Colonic mucosa (tissue), 4 donors: ENCODE measurements at regions not wholly inside any gene's neighbourhood (a gene's known extent, or its start where the extent isn't known, plus 50 kb on each side); places are given as distances from the start of the nearest gene placed in this dataset.
"Not testable (repeated sequence)": the region's sequence is repeated elsewhere in the genome, so short reads cannot be mapped to it uniquely, and the experiment has no call there.

Experiments
- DNase-seq: peaks from one replicate; pipeline ENCODE4 v3.0.0-alpha.2; 2020
- H3K27ac ChIP-seq: fragments of 200-600 bp; one replicate; pipeline ENCODE4 v1.8.0; 2021
- H3K27me3 ChIP-seq: fragments of 200-600 bp; one replicate; pipeline ENCODE4 v1.8.0; 2021
- H3K36me3 ChIP-seq: fragments of 200-600 bp; one replicate; pipeline ENCODE4 v1.8.0; 2021
- H3K4me1 ChIP-seq: fragments of 200-600 bp; one replicate; pipeline ENCODE4 v1.8.0; 2021; ENCODE audit warnings: mild to moderate bottlenecking
- H3K4me3 ChIP-seq: fragments of 200-600 bp; one replicate; pipeline ENCODE4 v1.8.0; 2021
- H3K9ac ChIP-seq, 2 donors: one replicate each; pipeline ENCODE4 v1.7.0; 2013; ENCODE audit warnings: control low read depth in 2 of 2, low read depth in 2 of 2, low read length in 2 of 2
- H3K9me3 ChIP-seq: fragments of 200-600 bp; one replicate; pipeline ENCODE4 v1.8.0; 2021
- intact Hi-C: fragments of 100-400 bp; cut with DNase I; formaldehyde crosslinking; loops from one replicate; pipeline ENCODE4 v1.14.1; 2022
- TF ChIP-seq, protein P1 (sequence below): fragments of 200-600 bp; IDR thresholded peaks from one replicate; pipeline ENCODE4 v1.8.0; 2022; ENCODE audit warnings: antibody characterized with exemption, mild to moderate bottlenecking
- donor health status: healthy.
- donor health status: DM: no; HTN: no; CAD: no.
- donor health status: DM: no; HTN: no; CAD: no.

GRCh38 chr16:52690468-52690867 lies 143.5 kb upstream of the TOX3 start:
- Histone ChIP-seq H3K36me3 (no peaks in the 10 kb centered on the region), H3K27ac (no peak overlapping the region), H3K27me3 (no peaks in the 10 kb centered on the region), H3K4me1 (no peaks in the 10 kb centered on the region), H3K9ac (no peak overlapping the region), H3K9me3 (no peaks in the 10 kb centered on the region), H3K4me3 (no peak overlapping the region)
- DNase-seq, result no peak
- intact Hi-C loops, result no loop called here
- TF ChIP-seq, protein P1, sequence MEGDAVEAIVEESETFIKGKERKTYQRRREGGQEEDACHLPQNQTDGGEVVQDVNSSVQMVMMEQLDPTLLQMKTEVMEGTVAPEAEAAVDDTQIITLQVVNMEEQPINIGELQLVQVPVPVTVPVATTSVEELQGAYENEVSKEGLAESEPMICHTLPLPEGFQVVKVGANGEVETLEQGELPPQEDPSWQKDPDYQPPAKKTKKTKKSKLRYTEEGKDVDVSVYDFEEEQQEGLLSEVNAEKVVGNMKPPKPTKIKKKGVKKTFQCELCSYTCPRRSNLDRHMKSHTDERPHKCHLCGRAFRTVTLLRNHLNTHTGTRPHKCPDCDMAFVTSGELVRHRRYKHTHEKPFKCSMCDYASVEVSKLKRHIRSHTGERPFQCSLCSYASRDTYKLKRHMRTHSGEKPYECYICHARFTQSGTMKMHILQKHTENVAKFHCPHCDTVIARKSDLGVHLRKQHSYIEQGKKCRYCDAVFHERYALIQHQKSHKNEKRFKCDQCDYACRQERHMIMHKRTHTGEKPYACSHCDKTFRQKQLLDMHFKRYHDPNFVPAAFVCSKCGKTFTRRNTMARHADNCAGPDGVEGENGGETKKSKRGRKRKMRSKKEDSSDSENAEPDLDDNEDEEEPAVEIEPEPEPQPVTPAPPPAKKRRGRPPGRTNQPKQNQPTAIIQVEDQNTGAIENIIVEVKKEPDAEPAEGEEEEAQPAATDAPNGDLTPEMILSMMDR, result no peak

- no peak for DNase-seq
- no peaks in the 10 kb centered on the region for H3K27me3 ChIP-seq
- no peaks in the 10 kb centered on the region for H3K4me1 ChIP-seq
- H3K9ac ChIP-seq, result no peak overlapping the region
- TF ChIP-seq, protein P1, result no peak
- H3K36me3 ChIP-seq, result no peaks in the 10 kb centered on the region
- H3K27ac ChIP-seq, result no peak overlapping the region
- no peak overlapping the region for H3K4me3 ChIP-seq
- no peaks in the 10 kb centered on the region for H3K9me3 ChIP-seq
- intact Hi-C loops, result no loop called here
Measured at GRCh38 chr16:52680993-52681392, 134.1 kb upstream of the TOX3 start.

DNA sequence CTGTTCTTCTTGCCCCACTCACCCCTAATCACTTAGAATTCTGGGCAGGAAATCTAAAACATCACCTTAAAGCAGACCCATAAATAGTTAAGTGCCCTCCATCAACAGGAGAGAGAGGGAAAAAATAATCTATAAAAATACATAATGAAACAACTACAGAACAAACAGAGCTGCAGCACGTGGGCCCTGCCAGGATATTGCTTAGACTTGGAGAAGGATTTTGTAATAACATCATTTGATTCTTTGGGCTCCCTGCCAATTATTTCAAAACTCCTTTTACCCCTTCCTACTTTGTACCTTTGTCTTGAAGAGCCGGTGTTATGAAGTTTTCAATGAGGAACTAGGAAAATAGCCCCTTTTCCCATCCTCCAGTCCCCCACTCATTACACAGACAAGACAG lies 130.6 kb upstream of the TOX3 start:
- H3K4me1 ChIP-seq, result no peaks in the 10 kb centered on the region
- no peaks in the 10 kb centered on the region for H3K9me3 ChIP-seq
- H3K36me3 ChIP-seq, result no peaks in the 10 kb centered on the region
- intact Hi-C loops, result no loop called here
- H3K9ac ChIP-seq, result no peak overlapping the region
- TF ChIP-seq, protein P1, result no peak
- no peak overlapping the region for H3K4me3 ChIP-seq
- no peaks in the 10 kb centered on the region for H3K27me3 ChIP-seq
- H3K27ac ChIP-seq, result no peak overlapping the region
- no peak for DNase-seq

DNA sequence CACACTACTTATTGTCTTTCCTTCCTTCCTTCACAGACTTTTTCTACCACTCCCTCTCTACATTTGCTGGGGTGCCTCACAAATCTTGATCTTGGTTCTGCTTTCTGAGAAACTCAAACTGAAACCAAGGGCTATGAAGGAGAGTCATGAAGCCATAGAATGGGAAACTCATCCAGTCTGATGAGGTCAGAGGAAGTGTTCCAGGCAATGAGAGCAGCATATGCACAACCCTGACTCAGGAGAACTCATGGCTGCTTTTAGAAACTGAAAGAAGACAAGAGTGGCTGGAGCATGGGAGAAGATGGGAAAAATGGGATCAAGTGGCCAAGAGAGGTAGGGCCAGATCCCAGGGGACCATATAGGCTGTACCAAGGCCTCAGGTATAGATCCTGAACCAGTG lies 130.0 kb upstream of the TOX3 start:
- H3K36me3 ChIP-seq, result no peaks in the 10 kb centered on the region
- H3K9ac ChIP-seq, result no peak overlapping the region
- no peaks in the 10 kb centered on the region for H3K27me3 ChIP-seq
- intact Hi-C loops, result no loop called here
- H3K4me3 ChIP-seq, result no peak overlapping the region
- H3K27ac ChIP-seq, result no peak overlapping the region
- no peaks in the 10 kb centered on the region for H3K9me3 ChIP-seq
- DNase-seq, result no peak
- TF ChIP-seq, protein P1, result no peak
- H3K4me1 ChIP-seq, result no peaks in the 10 kb centered on the region

- Histone ChIP-seq H3K9ac (no peak overlapping the region), H3K27ac (no peak overlapping the region), H3K27me3 (no peaks in the 10 kb centered on the region), H3K9me3 (no peaks in the 10 kb centered on the region), H3K36me3 (no peaks in the 10 kb centered on the region), H3K4me1 (no peaks in the 10 kb centered on the region), H3K4me3 (no peak overlapping the region)
- TF ChIP-seq, protein P1, result no peak
- DNase-seq, result no peak
- intact Hi-C loops, result no loop called here
Measured at GRCh38 chr16:52671590-52671989, 124.6 kb upstream of the TOX3 start.

GRCh38 chr16:52657924-52658323 lies 111.0 kb upstream of the TOX3 start:
- H3K36me3 ChIP-seq, result no peaks in the 10 kb centered on the region
- no peak overlapping the region for H3K27ac ChIP-seq
- H3K4me3 ChIP-seq, result no peak overlapping the region
- H3K9ac ChIP-seq, result no peak overlapping the region
- no peaks in the 10 kb centered on the region for H3K27me3 ChIP-seq
- intact Hi-C loops, result no loop called here
- TF ChIP-seq, protein P1, result no peak
- no peaks in the 10 kb centered on the region for H3K9me3 ChIP-seq
- no peaks in the 10 kb centered on the region for H3K4me1 ChIP-seq
- DNase-seq, result no peak

- H3K36me3 ChIP-seq, DNase-seq, H3K27ac ChIP-seq, H3K9me3 ChIP-seq, H3K9ac ChIP-seq, H3K27me3 ChIP-seq, H3K4me3 ChIP-seq, H3K4me1 ChIP-seq, intact Hi-C loops: not testable (repeated sequence)
Measured at GRCh38 chr16:52655916-52656315, 109.0 kb upstream of the TOX3 start.

DNA sequence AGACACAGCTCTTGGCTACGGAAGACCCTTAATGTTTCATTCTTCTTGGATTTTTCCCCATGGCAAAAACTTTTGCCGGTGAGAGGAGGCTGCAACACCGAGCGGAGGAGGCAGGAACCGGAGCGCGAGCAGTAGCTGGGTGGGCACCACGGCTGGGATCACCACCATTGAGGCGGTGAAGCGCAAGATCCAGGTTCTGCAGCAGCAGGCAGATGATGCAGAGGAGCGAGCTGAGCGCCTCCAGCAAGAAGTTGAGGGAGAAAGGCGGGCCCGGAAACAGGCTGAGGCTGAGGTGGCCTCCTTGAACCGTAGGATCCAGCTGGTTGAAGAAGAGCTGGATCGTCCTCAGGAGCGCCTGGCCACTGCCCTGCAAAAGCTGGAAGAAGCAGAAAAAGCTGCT lies 108.2 kb upstream of the TOX3 start:
- H3K27ac ChIP-seq, H3K9ac ChIP-seq, H3K4me1 ChIP-seq, intact Hi-C loops, H3K36me3 ChIP-seq, H3K9me3 ChIP-seq, H3K4me3 ChIP-seq, H3K27me3 ChIP-seq, DNase-seq: not testable (repeated sequence)
